Hepatocyte (in vitro differentiated cells): ENCODE measurements at regions not wholly inside any gene's neighbourhood (a gene's known extent, or its start where the extent isn't known, plus 50 kb on each side); places are given as distances from the start of the nearest gene placed in this dataset.

Experiments used
- CTCF ChIP-seq: fragments of 200-600 bp; sonication (generic); IDR thresholded peaks from 2 replicates; pipeline ENCODE4 v1.5.1; 2016; ENCODE audit warnings: antibody characterized with exemption, mild to moderate bottlenecking; ENCODE audit not compliant: poor library complexity
- EZH2 ChIP-seq: fragments of 200-600 bp; sonication (generic); IDR thresholded peaks from 2 replicates; pipeline ENCODE4 v1.6.1; 2016; ENCODE audit warnings: antibody characterized with exemption, mild to moderate bottlenecking, borderline replicate concordance
- EZH2phosphoT487 ChIP-seq: fragments of 200-600 bp; sonication (generic); IDR thresholded peaks from one replicate; pipeline ENCODE4 v1.6.1; 2018; ENCODE audit warnings: antibody characterized with exemption, mild to moderate bottlenecking, low read depth, moderate library complexity; ENCODE audit not compliant: unreplicated experiment, severe bottlenecking

DNA sequence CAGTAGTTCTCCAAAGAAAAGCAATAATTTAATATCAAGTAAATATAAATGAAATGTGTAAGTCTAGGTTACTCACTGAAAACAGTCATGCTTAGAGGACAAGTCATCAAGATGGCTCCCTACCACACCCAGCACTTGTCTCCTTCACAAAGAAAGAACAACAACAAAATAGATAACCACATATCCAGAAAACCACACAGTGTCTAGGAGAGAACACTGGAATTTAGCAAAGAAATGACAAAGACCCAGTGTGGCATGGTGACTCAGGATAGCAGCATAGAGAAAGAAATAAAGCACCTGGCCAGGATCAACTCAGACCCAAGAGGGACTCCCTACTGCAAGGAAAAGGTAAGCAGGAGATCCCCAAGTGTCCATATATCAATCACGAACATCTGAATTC lies 356.2 kb downstream of the TMEM161B start:
- TF ChIP-seq EZH2 = no peak
- TF ChIP-seq CTCF = no peak
- TF ChIP-seq EZH2phosphoT487 = no peak
